IMR-90 (cell line): ENCODE measurements at regions not wholly inside any gene's neighbourhood (a gene's known extent, or its start where the extent isn't known, plus 50 kb on each side); places are given as distances from the start of the nearest gene placed in this dataset.

Experiments used
- ATAC-seq: fragments of 200-7000 bp; cut with Tn5 transposase; 2 replicates; pipeline ENCODE4 v1.9.1; 2020; ENCODE audit warnings: low read depth, mild to moderate bottlenecking, moderate library complexity
- BruUV-seq: library from RNA; stranded (reverse); fragments of 400-500 nt; replicated peaks from 2 replicates; lab custom pipeline; 2021; lab: Mats Ljungman, UMichigan
- CTCF ChIA-PET: fragments of 300-600 bp; formaldehyde crosslinking; extraction: SDS; loops from one replicate; lab custom pipeline; 2021; ENCODE audit warnings: antibody characterized with exemption; lab: Yijun Ruan, JAX
- POLR2A ChIA-PET: fragments of 300-600 bp; sonication (Branson Sonifier 250); formaldehyde crosslinking; loops from one replicate; lab custom pipeline; 2022; ENCODE audit warnings: antibody characterized with exemption; ENCODE audit not compliant: unreplicated experiment; lab: Charles Lee
- DNase-seq: peaks from one replicate; pipeline ENCODE4 v3.0.0; 2013
- H2AFZ ChIP-seq: replicated peaks from 2 replicates; pipeline ENCODE3; 2013; ENCODE audit warnings: low read length, mild to moderate bottlenecking; ENCODE audit not compliant: poor library complexity
- H2AK5ac ChIP-seq: 2 replicates; pipeline ENCODE4 v1.6.1; 2013; ENCODE audit warnings: low read depth, low read length, inconsistent platforms
- H2AK9ac ChIP-seq: replicated peaks from 2 replicates; pipeline ENCODE3; 2013; ENCODE audit warnings: mild to moderate bottlenecking, low read depth, low read length, moderate library complexity; ENCODE audit not compliant: poor library complexity
- H2BK120ac ChIP-seq: 2 replicates; pipeline ENCODE4 v1.6.1; 2013; ENCODE audit warnings: low read depth, low read length, inconsistent platforms
- H2BK15ac ChIP-seq: 3 replicates; pipeline ENCODE4 v1.6.1; 2013; ENCODE audit warnings: low read depth, low read length, inconsistent platforms
- H2BK20ac ChIP-seq: 2 replicates; pipeline ENCODE4 v1.6.1; 2013; ENCODE audit warnings: low read depth, mild to moderate bottlenecking, inconsistent platforms, low read length, moderate library complexity
- H2BK5ac ChIP-seq: 2 replicates; pipeline ENCODE4 v1.6.1; 2013; ENCODE audit warnings: mild to moderate bottlenecking, low read depth, low read length, inconsistent platforms; ENCODE audit not compliant: poor library complexity, severe bottlenecking
- H3K14ac ChIP-seq: replicated peaks from 2 replicates; pipeline ENCODE4 v1.6.1; 2013; ENCODE audit warnings: low read depth, low read length, inconsistent platforms
- H3K18ac ChIP-seq: 2 replicates; pipeline ENCODE4 v1.6.1; 2013; ENCODE audit warnings: low read depth, low read length, control low read depth
- H3K23ac ChIP-seq: 2 replicates; pipeline ENCODE4 v1.6.1; 2013; ENCODE audit warnings: low read depth, low read length, inconsistent platforms
- H3K27ac ChIP-seq: 2 replicates; pipeline ENCODE4 v1.5.1; 2013; ENCODE audit warnings: mild to moderate bottlenecking, control low read depth, low read length; ENCODE audit not compliant: insufficient read depth
- H3K27me3 ChIP-seq: 2 replicates; pipeline ENCODE4 v1.6.1; 2013; ENCODE audit warnings: low read length; ENCODE audit not compliant: control insufficient read depth, insufficient read depth
- H3K36me3 ChIP-seq: 2 replicates; pipeline ENCODE4 v1.6.1; 2013; ENCODE audit warnings: low read length, mixed read lengths; ENCODE audit not compliant: control insufficient read depth, insufficient read depth
- H3K4ac ChIP-seq: 2 replicates; pipeline ENCODE4 v1.6.1; 2013; ENCODE audit warnings: low read depth, low read length, inconsistent platforms
- H3K4me1 ChIP-seq: 2 replicates; pipeline ENCODE4 v1.6.1; 2013; ENCODE audit warnings: low read length, mixed read lengths; ENCODE audit not compliant: control insufficient read depth, insufficient read depth
- H3K4me2 ChIP-seq: 2 replicates; pipeline ENCODE4 v1.6.1; 2013; ENCODE audit warnings: low read depth, mild to moderate bottlenecking, control low read depth, low read length, moderate library complexity
- H3K4me3 ChIP-seq: 2 replicates; pipeline ENCODE4 v1.5.1; 2013; ENCODE audit warnings: low read depth, mild to moderate bottlenecking, control low read depth, low read length, moderate library complexity; ENCODE audit not compliant: insufficient read depth
- H3K56ac ChIP-seq: 2 replicates; pipeline ENCODE4 v1.6.1; 2013; ENCODE audit warnings: low read length, inconsistent platforms; ENCODE audit not compliant: insufficient read depth; ENCODE audit errors: extremely low read depth
- H3K79me1 ChIP-seq, 2 experiments: 2 replicates each; pipeline ENCODE4 v1.6.1; 2013; ENCODE audit warnings: low read length in 2 of 2, inconsistent platforms in 1 of 2, low read depth in 1 of 2
- H3K9ac ChIP-seq: 2 replicates; pipeline ENCODE4 v1.6.1; 2013; ENCODE audit warnings: low read depth, low read length, control low read depth
- H3K9me1 ChIP-seq: 2 replicates; pipeline ENCODE4 v1.6.1; 2013; ENCODE audit warnings: low read length, inconsistent platforms; ENCODE audit not compliant: insufficient read depth
- H3K9me3 ChIP-seq: 2 replicates; pipeline ENCODE4 v1.6.1; 2013; ENCODE audit warnings: low read length; ENCODE audit not compliant: control insufficient read depth, insufficient read depth
- H4K20me1 ChIP-seq: 2 replicates; pipeline ENCODE4 v1.6.1; 2013; ENCODE audit warnings: low read length, inconsistent platforms; ENCODE audit not compliant: insufficient read depth
- H4K5ac ChIP-seq: 2 replicates; pipeline ENCODE4 v1.6.1; 2013; ENCODE audit warnings: mild to moderate bottlenecking, low read depth, low read length, control low read depth
- H4K8ac ChIP-seq, 2 experiments: 2 replicates each; pipeline ENCODE4 v1.6.1; 2013; ENCODE audit warnings: low read depth in 2 of 2, low read length in 2 of 2, control low read depth in 1 of 2, inconsistent platforms in 1 of 2
- H4K91ac ChIP-seq: 2 replicates; pipeline ENCODE4 v1.6.1; 2013; ENCODE audit warnings: low read depth, low read length, inconsistent platforms; ENCODE audit not compliant: insufficient read depth
- BHLHE40 ChIP-seq: fragments of 150-350 bp; IDR thresholded peaks from 2 replicates; pipeline ENCODE4 v1.6.1; 2016; ENCODE audit warnings: mild to moderate bottlenecking, low read depth, low read length
- CHD1 ChIP-seq: IDR thresholded peaks from 2 replicates; pipeline ENCODE4 v1.6.1; 2012; ENCODE audit warnings: low read depth, low read length, improper control_type of control experiment
- ELK1 ChIP-seq: fragments of 150-350 bp; IDR thresholded peaks from 2 replicates; pipeline ENCODE4 v1.6.1; 2016; ENCODE audit warnings: low read depth, mild to moderate bottlenecking, low read length, moderate library complexity, borderline replicate concordance
- FOS ChIP-seq: fragments of 150-350 bp; IDR thresholded peaks from 2 replicates; pipeline ENCODE4 v1.6.1; 2016; ENCODE audit warnings: low read depth, low read length
- MAFK ChIP-seq: IDR thresholded peaks from 2 replicates; pipeline ENCODE4 v1.6.1; 2012; ENCODE audit warnings: low read depth, low read length, improper control_type of control experiment
- MAZ ChIP-seq: IDR thresholded peaks from 2 replicates; pipeline ENCODE4 v1.6.1; 2012; ENCODE audit warnings: low read depth, mild to moderate bottlenecking, low read length, improper control_type of control experiment, moderate library complexity, borderline replicate concordance
- MXI1 ChIP-seq: IDR thresholded peaks from 2 replicates; pipeline ENCODE4 v1.6.1; 2012; ENCODE audit warnings: low read depth, mild to moderate bottlenecking, low read length, moderate library complexity, borderline replicate concordance
- POLR2A ChIP-seq: IDR thresholded peaks from 2 replicates; pipeline ENCODE4 v1.6.1; 2012; ENCODE audit warnings: mild to moderate bottlenecking, low read depth, low read length
- RAD21 ChIP-seq: IDR thresholded peaks from 2 replicates; pipeline ENCODE4 v1.6.1; 2012; ENCODE audit warnings: low read length, improper control_type of control experiment
- RCOR1 ChIP-seq: IDR thresholded peaks from 2 replicates; pipeline ENCODE4 v1.6.1; 2012; ENCODE audit warnings: mild to moderate bottlenecking, low read length, improper control_type of control experiment; ENCODE audit not compliant: insufficient replicate concordance
- RFX5 ChIP-seq: IDR thresholded peaks from 2 replicates; pipeline ENCODE4 v1.8.0; 2012; ENCODE audit warnings: low read depth, mild to moderate bottlenecking, low read length, moderate library complexity
- SMC3 ChIP-seq: fragments of 150-350 bp; IDR thresholded peaks from 2 replicates; pipeline ENCODE4 v1.6.1; 2016; ENCODE audit warnings: low read depth, mild to moderate bottlenecking, antibody characterized with exemption, low read length, moderate library complexity
- WGBS, 2 experiments: methylation state at CpG; one replicate each; pipeline versions ENCODE4 v1.1.5 to v1.1.7; 2013; ENCODE audit warnings: missing lambda C conversion rate in 2 of 2; ENCODE audit not compliant: insufficient read length in 1 of 2; ENCODE audit errors: extremely low coverage in 2 of 2; 5-methylcytosine and 5-hydroxymethylcytosine counted together
- dilution Hi-C: fragments of 300-500 bp; cut with HindIII; formaldehyde crosslinking; loops from one replicate; pipeline ENCODE4 v1.14.3; 2018; ENCODE audit warnings: low sequenced_read_pairs; ENCODE audit not compliant: unreplicated experiment
- in situ Hi-C: fragments of 300-500 bp; cut with MboI; formaldehyde crosslinking; loops from 3 replicates; pipeline ENCODE4 v1.14.3; 2019; ENCODE audit warnings: low sequenced_read_pairs, inconsistent platforms, mixed read lengths
- intact Hi-C: fragments of 100-400 bp; cut with micrococcal nuclease; formaldehyde crosslinking; loops from 2 replicates; pipeline ENCODE4 v1.10.0; 2022
- TF ChIP-seq, protein P1 (sequence below): conservative IDR thresholded peaks from 2 replicates; pipeline ENCODE4 v1.5.1; 2012; ENCODE audit warnings: mild to moderate bottlenecking, low read depth, low read length, improper control_type of control experiment

DNA sequence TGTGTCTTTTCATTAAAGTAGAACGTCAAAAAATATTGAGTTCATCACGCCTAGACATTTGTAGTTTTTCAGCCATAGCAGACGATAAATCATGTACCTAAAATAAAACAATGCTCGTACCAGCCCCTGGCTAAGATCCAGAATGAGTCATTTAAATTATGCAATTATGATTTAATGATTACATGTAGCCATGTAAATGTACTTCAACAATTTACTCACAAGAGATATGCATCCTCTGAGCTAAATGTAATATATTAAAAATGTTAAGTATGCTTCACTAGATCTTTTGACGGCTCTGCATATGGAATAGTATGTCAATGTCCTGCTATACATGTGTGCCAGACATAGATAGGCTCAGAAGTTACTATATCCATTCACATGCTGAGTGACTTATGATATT, 1077.8 kb downstream of the ARAP2 start:
- no peak overlapping the region for H2AK9ac ChIP-seq
- no peak overlapping the region for H3K18ac ChIP-seq
- BruUV-seq, result no TSS peak
- H4K20me1 ChIP-seq, result no peaks in the 10 kb centered on the region
- intact Hi-C loops, result no loop called here
- H2AFZ ChIP-seq, result no peak overlapping the region
- no peak overlapping the region for H3K56ac ChIP-seq
- dilution Hi-C loops, result no loop called here
- CTCF ChIA-PET, result no interaction called here
- H3K27ac ChIP-seq, result no peak overlapping the region
- POLR2A ChIA-PET, result no interaction called here
- no peak overlapping the region for H3K4me3 ChIP-seq
- H3K4ac ChIP-seq, result no peak overlapping the region
- no peak overlapping the region for H3K23ac ChIP-seq
- 0 out of 2 replicates have a peak, but pooled peaks cover 2% of the 10 kb centered on the region for H3K9me3 ChIP-seq
- H3K9me1 ChIP-seq, result no peaks in the 10 kb centered on the region
- H3K79me1 ChIP-seq, result no peaks in the 10 kb centered on the region
- no peak overlapping the region for H2AK5ac ChIP-seq
- H2BK15ac ChIP-seq, result no peak overlapping the region
- H4K91ac ChIP-seq, result no peak overlapping the region
- no peak overlapping the region for H4K5ac ChIP-seq
- H2BK5ac ChIP-seq, result no peak overlapping the region
- no peak overlapping the region for H3K4me2 ChIP-seq
- in situ Hi-C loops, result no loop called here
- TF ChIP-seq RCOR1 (no peak), MXI1 (no peak), FOS (no peak), MAZ (no peak), SMC3 (no peak), ELK1 (no peak), RFX5 (no peak), POLR2A (no peak), MAFK (no peak), CHD1 (no peak), RAD21 (no peak), BHLHE40 (no peak)
- TF ChIP-seq, protein P1, sequence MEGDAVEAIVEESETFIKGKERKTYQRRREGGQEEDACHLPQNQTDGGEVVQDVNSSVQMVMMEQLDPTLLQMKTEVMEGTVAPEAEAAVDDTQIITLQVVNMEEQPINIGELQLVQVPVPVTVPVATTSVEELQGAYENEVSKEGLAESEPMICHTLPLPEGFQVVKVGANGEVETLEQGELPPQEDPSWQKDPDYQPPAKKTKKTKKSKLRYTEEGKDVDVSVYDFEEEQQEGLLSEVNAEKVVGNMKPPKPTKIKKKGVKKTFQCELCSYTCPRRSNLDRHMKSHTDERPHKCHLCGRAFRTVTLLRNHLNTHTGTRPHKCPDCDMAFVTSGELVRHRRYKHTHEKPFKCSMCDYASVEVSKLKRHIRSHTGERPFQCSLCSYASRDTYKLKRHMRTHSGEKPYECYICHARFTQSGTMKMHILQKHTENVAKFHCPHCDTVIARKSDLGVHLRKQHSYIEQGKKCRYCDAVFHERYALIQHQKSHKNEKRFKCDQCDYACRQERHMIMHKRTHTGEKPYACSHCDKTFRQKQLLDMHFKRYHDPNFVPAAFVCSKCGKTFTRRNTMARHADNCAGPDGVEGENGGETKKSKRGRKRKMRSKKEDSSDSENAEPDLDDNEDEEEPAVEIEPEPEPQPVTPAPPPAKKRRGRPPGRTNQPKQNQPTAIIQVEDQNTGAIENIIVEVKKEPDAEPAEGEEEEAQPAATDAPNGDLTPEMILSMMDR, result no peak
- WGBS, 2 experiments, result 80% methylated on average over 2 of the region's 5 CpGs; no CpG with 5 or more reads in 1 of the 2 experiments
- H3K14ac ChIP-seq, result no peak overlapping the region
- no peaks in the 10 kb centered on the region for H3K27me3 ChIP-seq
- H3K9ac ChIP-seq, result no peak overlapping the region
- no peaks in the 10 kb centered on the region for H3K4me1 ChIP-seq
- H2BK120ac ChIP-seq, result no peak overlapping the region
- ATAC-seq (no peak), DNase-seq (no peak)
- no peak overlapping the region for H2BK20ac ChIP-seq
- H4K8ac ChIP-seq, result no peak overlapping the region
- no peaks in the 10 kb centered on the region for H3K36me3 ChIP-seq
